Upper lobe of left lung (tissue), 6 donors: ENCODE measurements at regions not wholly inside any gene's neighbourhood (a gene's known extent, or its start where the extent isn't known, plus 50 kb on each side); places are given as distances from the start of the nearest gene placed in this dataset.

Experiments
- ATAC-seq, 2 donors: fragments of 200-7000 bp; cut with Tn5 transposase; one replicate each; pipeline ENCODE4 v1.9.1; 2022; ENCODE audit warnings: mild to moderate bottlenecking in 2 of 2, moderate library complexity in 2 of 2; ENCODE audit not compliant: low FRiP score in 2 of 2
- DNase-seq, 2 donors: peaks; one replicate each; pipeline ENCODE4 v3.0.0-alpha.2; 2019 to 2020
- H3K27ac ChIP-seq, 4 donors: fragments of 200-600 bp; sonication (generic); one replicate each; pipeline ENCODE4 v1.5.1; 2016 to 2019
- H3K27me3 ChIP-seq, 4 donors: fragments of 200-600 bp; sonication (generic); one replicate each; pipeline ENCODE4 v1.5.1; 2017 to 2019
- H3K36me3 ChIP-seq, 4 donors: fragments of 200-600 bp; sonication (generic); one replicate each; pipeline ENCODE4 v1.5.1; 2016 to 2019
- H3K4me1 ChIP-seq, 4 donors: fragments of 200-600 bp; sonication (generic); one replicate each; pipeline ENCODE4 v1.5.1; 2018 to 2019
- H3K4me3 ChIP-seq, 4 donors: fragments of 200-600 bp; sonication (generic); one replicate each; pipeline ENCODE4 v1.5.1; 2017 to 2019; ENCODE audit warnings: mild to moderate bottlenecking in 2 of 4, moderate library complexity in 1 of 4
- H3K9me3 ChIP-seq, 4 donors: fragments of 200-600 bp; sonication (generic); one replicate each; pipeline ENCODE4 v1.5.1; 2018 to 2019
- EP300 ChIP-seq, 4 donors: sonication (generic); formaldehyde crosslinking; IDR thresholded peaks; one replicate each; pipeline ENCODE4 v1.5.1; 2017; ENCODE audit warnings: antibody characterized with exemption in 4 of 4, control low read depth in 2 of 4
- POLR2A ChIP-seq, 4 donors: fragments of 450-650 bp; IDR thresholded peaks; one replicate each; pipeline ENCODE4 v1.5.1; 2016 to 2017; ENCODE audit warnings: antibody characterized with exemption in 4 of 4, mild to moderate bottlenecking in 2 of 4
- POLR2AphosphoS5 ChIP-seq, 2 donors: sonication (generic); formaldehyde crosslinking; IDR thresholded peaks; one replicate each; pipeline ENCODE4 v1.5.1; 2017; ENCODE audit warnings: antibody characterized with exemption in 2 of 2
- WGBS, 2 donors: methylation state at CpG; one replicate each; pipeline ENCODE4 v1.1.5; 2017 to 2018; 5-methylcytosine and 5-hydroxymethylcytosine counted together
- TF ChIP-seq, protein P1 (sequence below), 6 experiments: fragments of 450-650 bp in 4 of 6; fragments of 200-600 bp in 2 of 6; sonication (generic) in 2 of 6; IDR thresholded peaks; one replicate each; pipeline ENCODE4 v1.5.1; 2016 to 2019; ENCODE audit warnings: antibody characterized with exemption in 6 of 6
- donor health status: DM: no; HTN: no; CAD: no; lungs with moderate emphysema.
- donor health status: DM: no; HTN: yes; CAD: no; lungs with severe emphysema.

DNA sequence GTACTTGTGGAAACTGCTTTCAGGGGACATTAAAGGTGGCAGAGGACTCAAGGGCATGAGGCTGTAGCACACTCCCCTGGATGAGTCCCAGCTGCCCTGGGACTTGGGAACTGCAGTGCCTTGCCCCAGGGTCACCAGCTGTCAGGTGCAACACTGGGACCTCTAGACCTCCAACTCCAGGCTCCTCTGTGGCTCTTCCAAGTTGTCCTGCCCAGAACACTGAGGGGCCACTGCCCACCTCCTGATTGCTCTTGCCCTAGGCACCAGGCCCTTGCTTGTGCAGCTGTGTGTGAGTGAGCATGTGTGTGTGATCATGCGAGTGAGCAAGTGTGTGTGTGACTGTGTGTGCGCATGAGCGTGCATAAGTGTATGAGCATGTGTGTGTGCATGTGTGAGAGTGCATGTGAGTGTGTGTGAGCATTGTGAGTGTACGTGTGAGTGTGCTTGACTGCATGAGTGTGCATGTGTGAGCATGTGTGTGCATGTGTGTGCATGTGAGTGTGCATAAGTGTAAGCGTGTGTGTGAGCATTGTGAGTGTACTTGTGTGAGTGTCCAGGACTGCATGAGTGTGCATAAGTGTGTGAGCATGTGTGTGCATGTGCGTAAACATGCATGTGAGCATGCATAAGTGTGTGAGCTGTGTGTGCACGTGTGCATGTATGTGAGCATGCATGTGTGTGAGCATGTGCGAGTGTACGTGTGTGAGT is 301.5 kb downstream of the NDUFA10 start:
- ATAC-seq: no peak
- no peak for TF ChIP-seq EP300 (IDR thresholded peaks at IDR 0.05)
- no peak for TF ChIP-seq POLR2AphosphoS5 (IDR thresholded peaks at IDR 0.05)
- TF ChIP-seq, protein P1, sequence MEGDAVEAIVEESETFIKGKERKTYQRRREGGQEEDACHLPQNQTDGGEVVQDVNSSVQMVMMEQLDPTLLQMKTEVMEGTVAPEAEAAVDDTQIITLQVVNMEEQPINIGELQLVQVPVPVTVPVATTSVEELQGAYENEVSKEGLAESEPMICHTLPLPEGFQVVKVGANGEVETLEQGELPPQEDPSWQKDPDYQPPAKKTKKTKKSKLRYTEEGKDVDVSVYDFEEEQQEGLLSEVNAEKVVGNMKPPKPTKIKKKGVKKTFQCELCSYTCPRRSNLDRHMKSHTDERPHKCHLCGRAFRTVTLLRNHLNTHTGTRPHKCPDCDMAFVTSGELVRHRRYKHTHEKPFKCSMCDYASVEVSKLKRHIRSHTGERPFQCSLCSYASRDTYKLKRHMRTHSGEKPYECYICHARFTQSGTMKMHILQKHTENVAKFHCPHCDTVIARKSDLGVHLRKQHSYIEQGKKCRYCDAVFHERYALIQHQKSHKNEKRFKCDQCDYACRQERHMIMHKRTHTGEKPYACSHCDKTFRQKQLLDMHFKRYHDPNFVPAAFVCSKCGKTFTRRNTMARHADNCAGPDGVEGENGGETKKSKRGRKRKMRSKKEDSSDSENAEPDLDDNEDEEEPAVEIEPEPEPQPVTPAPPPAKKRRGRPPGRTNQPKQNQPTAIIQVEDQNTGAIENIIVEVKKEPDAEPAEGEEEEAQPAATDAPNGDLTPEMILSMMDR (IDR thresholded peaks at IDR 0.05): no peak
- TF ChIP-seq POLR2A (IDR thresholded peaks at IDR 0.05): no peak
- Histone ChIP-seq H3K36me3 (no peaks in the 10 kb centered on the region), H3K9me3 (no peaks in the 10 kb centered on the region), H3K27ac (no peak overlapping the region), H3K27me3 (no peaks in the 10 kb centered on the region), H3K4me3 (no peak overlapping the region), H3K4me1 (no peaks in the 10 kb centered on the region)
- DNase-seq: no peak
- 85 to 94% methylated on average over 9 of the region's 9 CpGs for WGBS, 2 donors

DNA sequence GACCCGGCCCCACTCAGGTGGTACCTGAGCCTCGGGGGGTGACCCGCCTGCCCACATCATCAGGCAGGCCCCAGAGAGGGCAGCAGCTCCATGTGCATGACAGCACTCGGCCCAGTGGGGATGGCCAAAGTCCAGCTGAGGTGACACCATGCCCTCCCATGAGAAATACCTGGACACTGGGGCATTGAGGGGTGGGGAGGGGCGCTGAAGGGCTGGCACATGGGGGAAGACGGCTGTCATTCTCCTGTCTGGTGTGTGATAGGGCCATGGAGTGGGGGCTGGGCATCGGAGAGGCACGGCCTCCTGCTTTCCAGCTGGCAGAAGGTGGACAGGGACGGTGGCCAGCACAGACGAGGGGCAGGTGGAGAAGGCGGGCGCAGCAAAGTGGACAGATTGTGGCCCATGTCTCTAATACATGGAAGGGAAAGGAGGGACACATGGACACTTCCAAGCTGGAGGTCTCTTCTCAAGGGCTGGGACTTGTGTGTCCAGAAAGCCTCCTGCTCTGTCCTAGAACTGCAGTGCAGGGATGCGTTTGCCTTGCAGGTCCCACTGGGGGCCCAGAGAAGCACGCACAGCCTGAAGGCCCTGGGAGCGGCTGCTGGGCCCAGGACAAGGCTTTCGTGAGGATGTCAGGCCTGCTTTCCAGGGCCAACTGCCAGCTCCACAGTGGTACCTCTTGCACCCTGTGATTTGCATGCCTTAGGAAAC is 302.2 kb downstream of the NDUFA10 start:
- TF ChIP-seq POLR2A (IDR thresholded peaks at IDR 0.05): no peak
- TF ChIP-seq, protein P1 (IDR thresholded peaks at IDR 0.05): no peak
- no peak for TF ChIP-seq POLR2AphosphoS5 (IDR thresholded peaks at IDR 0.05)
- TF ChIP-seq EP300 (IDR thresholded peaks at IDR 0.05): no peak
- DNase-seq: peak in 1 of 2 donors; percentile 46
- no peaks in the 10 kb centered on the region for H3K4me1 ChIP-seq
- H3K27ac ChIP-seq: no peak overlapping the region
- no peak overlapping the region for H3K4me3 ChIP-seq
- WGBS, 2 donors: 92 to 97% methylated on average over 7 to 13 of the region's 16 CpGs
- no peaks in the 10 kb centered on the region for H3K27me3 ChIP-seq
- H3K9me3 ChIP-seq: no peaks in the 10 kb centered on the region
- H3K36me3 ChIP-seq: no peaks in the 10 kb centered on the region
- ATAC-seq: no peak

DNA sequence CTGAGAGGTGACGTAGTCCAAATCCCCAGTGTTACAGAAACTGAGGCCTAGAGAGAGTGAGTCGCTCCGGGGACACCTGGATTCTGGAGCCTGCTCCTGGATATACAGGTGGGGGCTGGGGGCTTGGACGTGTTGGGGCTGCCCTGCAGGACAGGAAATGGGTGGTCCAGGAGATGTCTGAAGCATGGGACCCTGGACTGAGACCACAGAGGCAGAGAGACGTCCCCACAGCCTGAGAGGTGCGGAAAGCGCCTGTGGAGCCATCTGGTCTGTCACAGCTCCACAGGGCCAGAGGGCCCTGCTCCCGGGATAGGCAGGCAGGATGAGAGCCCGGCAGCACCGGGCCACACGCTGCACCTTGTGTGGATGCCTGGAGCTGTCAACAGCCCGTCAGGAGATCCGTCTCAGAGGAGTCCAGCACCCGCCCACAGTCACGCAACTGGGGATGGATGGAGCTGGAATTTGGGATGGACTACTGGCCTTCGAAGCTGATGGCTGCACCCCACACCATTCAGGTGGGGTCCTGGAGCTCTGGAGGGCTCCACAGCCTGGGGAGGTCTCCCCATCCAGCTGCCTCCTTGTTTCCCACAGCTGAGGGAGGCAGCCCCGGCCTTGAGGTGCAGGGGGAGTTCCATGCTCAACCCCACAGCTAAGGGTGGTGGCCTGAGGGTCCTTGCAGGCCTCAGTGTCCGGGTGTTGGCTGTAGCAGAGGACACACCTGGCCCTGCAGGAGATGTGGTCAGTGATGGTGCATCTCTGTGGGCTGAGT is 303.0 kb downstream of the NDUFA10 start:
- Histone ChIP-seq H3K9me3 (no peaks in the 10 kb centered on the region), H3K4me1 (no peaks in the 10 kb centered on the region), H3K36me3 (no peaks in the 10 kb centered on the region), H3K27ac (no peak overlapping the region), H3K4me3 (no peak overlapping the region), H3K27me3 (no peaks in the 10 kb centered on the region)
- peak in 1 of 2 donors; percentile 64 for DNase-seq
- TF ChIP-seq POLR2AphosphoS5 (IDR thresholded peaks at IDR 0.05) (no peak), EP300 (IDR thresholded peaks at IDR 0.05) (no peak), POLR2A (IDR thresholded peaks at IDR 0.05) (no peak)
- TF ChIP-seq, protein P1 (IDR thresholded peaks at IDR 0.05): no peak
- WGBS, 2 donors: 90 to 92% methylated on average over 8 to 16 of the region's 18 CpGs
- no peak for ATAC-seq

DNA sequence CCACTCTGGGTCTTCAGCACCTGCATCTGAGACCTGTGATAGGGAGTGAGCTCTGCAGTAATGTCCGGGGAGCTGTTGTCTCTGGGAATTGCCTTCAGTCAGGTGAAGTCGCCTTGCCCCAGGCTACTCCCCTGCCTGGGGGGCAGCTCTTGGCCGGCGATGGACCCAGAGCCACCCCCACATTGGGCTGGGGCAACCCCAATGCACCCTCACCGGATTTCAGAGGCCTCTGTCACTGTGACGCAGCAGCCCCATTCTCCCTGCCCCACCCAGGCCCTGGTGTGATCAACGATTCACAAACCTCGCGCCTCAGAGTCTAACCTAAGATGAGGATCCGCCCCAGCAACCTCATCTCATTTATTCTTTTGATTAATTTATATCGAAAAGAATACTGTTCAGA is 303.6 kb downstream of the NDUFA10 start:
- no peaks in the 10 kb centered on the region for H3K36me3 ChIP-seq

More for the DNA sequence above, 303.6 kb downstream of the NDUFA10 start:
- H3K27ac ChIP-seq: no peak overlapping the region
- no peaks in the 10 kb centered on the region for H3K27me3 ChIP-seq
- TF ChIP-seq POLR2A (IDR thresholded peaks at IDR 0.05): no peak
- TF ChIP-seq EP300 (IDR thresholded peaks at IDR 0.05): no peak
- TF ChIP-seq POLR2AphosphoS5 (IDR thresholded peaks at IDR 0.05): no peak
- TF ChIP-seq, protein P1 (IDR thresholded peaks at IDR 0.05): no peak
- WGBS, 2 donors: 78 to 94% methylated on average over 9 to 10 of the region's 11 CpGs
- DNase-seq (peak in 1 of 2 donors; percentile 42), ATAC-seq (no peak)
- H3K9me3 ChIP-seq: no peaks in the 10 kb centered on the region
- H3K4me3 ChIP-seq: no peak overlapping the region
- no peaks in the 10 kb centered on the region for H3K4me1 ChIP-seq
